ENCODE measurements at regions not wholly inside any gene's neighbourhood (a gene's known extent, or its start where the extent isn't known, plus 50 kb on each side); places are given as distances from the start of the nearest gene placed in this dataset.

DNA sequence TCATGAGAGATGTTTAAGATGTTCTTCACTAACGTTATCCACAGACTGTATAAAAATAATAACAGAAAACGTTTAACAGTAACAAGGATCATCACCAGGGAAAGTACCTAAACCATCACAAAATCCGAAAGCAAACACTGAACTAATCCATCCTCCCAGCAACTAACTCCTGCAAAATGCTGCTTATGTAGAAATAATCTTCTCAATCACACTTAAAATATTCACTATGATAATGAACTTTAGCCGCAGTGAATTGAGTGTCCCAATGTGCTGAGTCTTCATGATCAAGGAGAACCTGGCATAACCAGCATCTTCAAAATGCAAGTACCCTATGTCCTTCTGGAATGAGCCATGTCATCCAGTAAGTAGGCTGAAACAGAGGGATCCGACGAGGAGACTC lies 166.1 kb downstream of the LTN1 start:
- TF ChIP-seq, protein P1, sequence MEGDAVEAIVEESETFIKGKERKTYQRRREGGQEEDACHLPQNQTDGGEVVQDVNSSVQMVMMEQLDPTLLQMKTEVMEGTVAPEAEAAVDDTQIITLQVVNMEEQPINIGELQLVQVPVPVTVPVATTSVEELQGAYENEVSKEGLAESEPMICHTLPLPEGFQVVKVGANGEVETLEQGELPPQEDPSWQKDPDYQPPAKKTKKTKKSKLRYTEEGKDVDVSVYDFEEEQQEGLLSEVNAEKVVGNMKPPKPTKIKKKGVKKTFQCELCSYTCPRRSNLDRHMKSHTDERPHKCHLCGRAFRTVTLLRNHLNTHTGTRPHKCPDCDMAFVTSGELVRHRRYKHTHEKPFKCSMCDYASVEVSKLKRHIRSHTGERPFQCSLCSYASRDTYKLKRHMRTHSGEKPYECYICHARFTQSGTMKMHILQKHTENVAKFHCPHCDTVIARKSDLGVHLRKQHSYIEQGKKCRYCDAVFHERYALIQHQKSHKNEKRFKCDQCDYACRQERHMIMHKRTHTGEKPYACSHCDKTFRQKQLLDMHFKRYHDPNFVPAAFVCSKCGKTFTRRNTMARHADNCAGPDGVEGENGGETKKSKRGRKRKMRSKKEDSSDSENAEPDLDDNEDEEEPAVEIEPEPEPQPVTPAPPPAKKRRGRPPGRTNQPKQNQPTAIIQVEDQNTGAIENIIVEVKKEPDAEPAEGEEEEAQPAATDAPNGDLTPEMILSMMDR (IDR thresholded peaks at IDR 0.05; ENCODE audit: borderline replicate concordance, insufficient read depth, low read depth, low read length): no peak
- H3K4me3 ChIP-seq (ENCODE audit: low read depth, low read length): no peak overlapping the region

DNA sequence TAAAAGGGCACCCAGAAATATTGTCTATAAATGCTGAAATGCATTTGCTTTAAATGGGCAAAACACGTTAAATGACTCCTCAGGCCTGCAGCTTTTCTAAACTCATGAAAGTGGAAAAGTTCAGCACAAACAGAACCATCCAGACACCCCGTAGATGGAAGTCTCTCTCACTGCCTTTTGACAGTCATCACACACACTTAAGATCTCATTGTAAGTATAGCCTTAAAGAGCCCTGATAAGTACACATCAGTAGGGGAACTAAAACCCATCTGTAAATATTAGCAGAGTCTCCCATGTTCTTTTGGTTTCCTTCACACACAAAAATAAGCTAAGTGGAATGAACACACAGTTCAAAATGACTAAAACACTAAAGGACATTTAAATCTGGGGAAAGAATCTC lies 166.7 kb downstream of the LTN1 start:
- TF ChIP-seq, protein P1 (IDR thresholded peaks at IDR 0.05; ENCODE audit: borderline replicate concordance, insufficient read depth, low read depth, low read length): no peak
- H3K4me3 ChIP-seq (ENCODE audit: low read depth, low read length): no peak overlapping the region

DNA sequence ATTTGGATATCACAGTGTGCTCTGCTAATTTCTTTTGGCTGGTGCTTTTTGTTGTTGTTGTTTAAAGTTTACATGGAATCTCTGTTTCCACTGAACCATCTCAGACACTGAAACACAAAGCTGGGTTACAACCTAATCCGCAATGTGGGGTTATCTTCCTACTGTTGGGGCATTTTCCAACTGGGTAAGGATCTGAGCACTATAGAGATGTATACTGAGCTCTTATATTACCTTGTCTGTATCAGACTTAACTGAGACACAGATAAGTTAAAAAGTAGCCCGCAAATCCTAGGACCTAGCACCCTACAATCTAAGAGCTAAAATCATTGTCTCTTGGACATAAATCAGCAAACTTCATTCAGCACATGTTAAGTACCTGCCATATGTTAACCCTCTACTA lies 169.2 kb downstream of the LTN1 start:
- H3K4me3 ChIP-seq (ENCODE audit: low read depth, low read length): no peak overlapping the region
- TF ChIP-seq, protein P1 (IDR thresholded peaks at IDR 0.05; ENCODE audit: borderline replicate concordance, insufficient read depth, low read depth, low read length): no peak

- no peak overlapping the region for H3K4me3 ChIP-seq (ENCODE audit: low read depth, low read length)
- TF ChIP-seq, protein P1 (IDR thresholded peaks at IDR 0.05; ENCODE audit: borderline replicate concordance, insufficient read depth, low read depth, low read length): no peak
Observed at GRCh38 chr21:28822486-28823335, 170.0 kb downstream of the LTN1 start.

DNA sequence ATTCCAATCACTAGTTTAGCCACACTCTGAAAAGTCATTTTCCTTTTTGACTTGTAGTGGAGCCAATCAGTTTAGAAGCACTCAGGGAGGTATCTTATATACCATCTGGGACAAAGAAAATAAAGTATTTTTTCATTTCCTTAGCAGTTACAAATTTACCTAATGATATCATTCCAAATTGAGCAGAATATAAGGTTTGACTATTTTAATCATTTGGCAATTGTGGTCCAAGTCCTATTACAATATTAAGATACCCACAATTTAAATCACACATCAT lies 170.6 kb downstream of the LTN1 start:
- H3K4me3 ChIP-seq (ENCODE audit: low read depth, low read length): no peak overlapping the region
- TF ChIP-seq, protein P1 (IDR thresholded peaks at IDR 0.05; ENCODE audit: borderline replicate concordance, insufficient read depth, low read depth, low read length): no peak

DNA sequence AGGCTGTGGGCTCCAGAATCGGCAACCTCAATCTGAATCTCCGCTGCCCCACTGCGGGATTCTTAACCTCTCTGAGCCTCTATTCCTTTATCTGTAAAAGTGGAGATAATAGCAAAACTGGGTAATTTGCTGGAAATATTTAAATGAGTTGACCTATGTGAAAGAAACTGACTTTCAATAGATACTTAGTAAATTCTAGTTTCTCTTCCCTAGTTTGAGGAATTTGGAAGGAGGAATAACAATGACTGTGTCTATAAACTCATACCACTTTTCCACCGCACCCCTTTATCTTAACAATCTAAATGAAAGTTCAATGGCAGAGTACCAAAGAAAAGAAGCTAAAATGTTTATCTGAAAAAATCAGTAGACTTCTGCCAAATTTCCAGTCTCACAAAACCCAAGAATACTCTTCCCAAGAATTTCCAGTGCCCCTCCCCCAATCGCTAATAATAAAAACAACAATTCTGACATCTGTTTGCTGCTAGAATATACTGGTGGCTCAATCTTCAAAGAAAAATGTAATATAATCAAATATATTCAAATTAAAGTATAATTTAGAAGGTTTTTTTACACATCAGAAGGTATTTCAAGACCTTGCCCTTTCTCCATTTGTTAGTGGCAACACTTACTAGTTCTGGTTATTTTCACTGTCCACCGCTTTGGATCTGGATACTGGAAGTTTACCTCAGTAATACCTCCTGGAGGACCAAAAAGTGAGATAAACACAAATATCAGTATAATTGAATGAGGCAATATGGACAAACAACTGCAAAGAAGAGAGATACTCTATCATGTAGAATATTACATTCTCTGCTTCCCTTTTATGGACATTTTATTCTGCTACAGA lies 171.2 kb downstream of the LTN1 start:
- H3K4me3 ChIP-seq (ENCODE audit: low read depth, low read length): no peak overlapping the region
- TF ChIP-seq, protein P1 (IDR thresholded peaks at IDR 0.05; ENCODE audit: borderline replicate concordance, insufficient read depth, low read depth, low read length): no peak
